GM21515 (cell line): ENCODE measurements at regions not wholly inside any gene's neighbourhood (a gene's known extent, or its start where the extent isn't known, plus 50 kb on each side); places are given as distances from the start of the nearest gene placed in this dataset.

Experiments used
- ATAC-seq: cut with Tn5 transposase; IDR thresholded peaks from one replicate; pipeline ENCODE4 v1.9.1; 2021; ENCODE audit not compliant: unreplicated experiment

DNA sequence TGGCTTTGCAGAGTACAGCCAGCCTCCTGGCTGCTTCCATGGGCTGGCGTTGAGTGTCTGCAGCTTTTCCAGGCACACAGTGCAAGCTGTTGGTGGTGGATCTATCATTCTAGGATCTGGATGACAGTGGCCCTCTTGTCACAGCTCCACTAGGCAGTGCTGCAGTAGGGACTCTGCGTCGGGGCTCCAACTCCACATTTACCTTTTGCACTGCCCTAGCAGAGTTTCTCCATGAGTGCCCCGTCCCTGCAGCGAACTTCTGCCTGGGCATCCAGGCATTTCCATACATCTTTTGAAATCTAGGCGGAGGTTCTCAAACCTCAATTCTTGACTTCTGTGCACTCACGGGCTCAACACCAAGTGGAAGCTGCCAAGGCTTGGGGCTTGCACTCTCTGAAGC is 1697.3 kb upstream of the MIR17HG start:
- no peak for ATAC-seq

DNA sequence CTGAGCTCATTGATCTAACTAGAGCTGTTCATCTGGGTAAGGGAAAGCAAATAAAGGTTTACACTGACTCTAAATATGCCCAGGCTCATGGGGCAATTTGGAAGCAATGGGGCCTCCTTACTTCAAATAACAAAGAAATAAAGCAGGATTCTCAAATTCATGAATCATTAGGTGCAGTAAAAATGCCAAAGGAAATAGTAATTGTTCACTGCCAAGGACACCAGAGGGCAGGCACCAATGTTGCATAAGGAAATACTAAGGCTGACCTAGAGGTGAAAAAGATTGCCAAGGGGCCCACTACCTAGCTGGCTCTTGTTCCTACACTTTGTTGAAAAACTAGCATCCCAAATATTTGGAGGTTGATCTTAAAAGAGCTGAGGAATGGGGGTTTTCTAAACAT is 1686.7 kb upstream of the MIR17HG start:
- ATAC-seq: no peak

DNA sequence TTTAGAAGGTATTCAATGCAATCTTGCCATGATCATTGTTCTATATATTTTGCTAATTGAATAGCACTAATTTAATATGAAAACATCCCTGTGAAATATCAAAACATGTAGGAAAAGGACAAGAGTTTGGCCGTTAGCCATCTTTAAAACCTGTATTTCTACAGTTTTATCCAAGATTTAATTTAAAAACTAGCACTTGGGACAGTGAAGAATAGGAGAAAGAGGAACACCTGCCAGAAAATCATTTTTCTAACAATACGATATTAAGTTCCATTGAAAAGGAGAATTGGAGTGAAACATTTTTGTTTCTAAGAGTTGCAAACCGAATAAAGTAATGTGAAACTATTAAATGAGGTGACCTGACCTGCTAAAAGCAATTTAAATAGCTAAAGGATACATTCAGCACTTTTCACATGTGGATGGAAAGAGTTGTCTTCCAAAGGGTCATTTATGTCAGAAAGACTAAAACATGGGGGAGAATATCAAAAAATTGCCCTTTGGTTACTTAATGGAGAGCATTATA is 1673.6 kb upstream of the MIR17HG start:
- no peak for ATAC-seq

- no peak for ATAC-seq
These were observed 1668.9 kb upstream of the MIR17HG start for GRCh38 chr13:89678466-89679121.

DNA sequence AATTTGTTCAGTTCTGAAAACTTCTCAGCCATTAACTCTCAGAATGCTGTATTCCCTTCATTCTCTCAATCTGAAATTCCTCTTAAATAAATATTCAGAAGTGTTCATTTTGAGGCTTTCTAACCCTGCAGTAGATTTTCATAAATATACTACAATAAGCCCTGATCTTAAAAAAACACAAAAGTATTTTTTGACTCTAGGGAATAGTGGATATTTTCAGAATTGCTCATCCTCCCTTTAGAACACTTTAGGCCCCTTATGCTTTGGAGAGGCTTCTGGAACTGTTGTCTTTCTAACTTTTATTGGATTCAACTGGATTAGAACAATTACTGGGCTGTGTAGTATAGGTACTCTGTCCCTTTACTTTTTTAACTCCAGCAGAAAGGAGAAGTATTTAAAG is 1662.6 kb upstream of the MIR17HG start:
- ATAC-seq: no peak

DNA sequence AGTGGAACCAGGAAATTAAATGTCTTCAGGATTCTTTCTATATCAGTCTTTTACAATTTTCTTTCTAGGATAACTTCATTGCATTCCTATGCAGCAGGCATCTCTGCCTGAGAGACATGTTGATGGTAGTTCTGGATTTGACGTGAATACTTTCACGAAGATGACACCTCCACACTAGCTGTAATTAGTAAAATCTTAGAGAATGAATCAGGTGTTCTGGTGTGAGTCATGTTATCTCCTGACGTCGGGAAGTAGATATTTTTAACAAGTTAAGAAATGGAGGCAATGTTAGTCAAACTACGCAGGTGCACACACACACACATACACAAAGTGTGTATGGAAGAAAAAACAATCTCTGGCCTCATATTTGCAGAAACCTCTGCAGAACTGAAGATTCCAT is 1661.3 kb upstream of the MIR17HG start:
- no peak for ATAC-seq

GRCh38 chr13:89687066-89687465 is 1660.4 kb upstream of the MIR17HG start:
- ATAC-seq: no peak

DNA sequence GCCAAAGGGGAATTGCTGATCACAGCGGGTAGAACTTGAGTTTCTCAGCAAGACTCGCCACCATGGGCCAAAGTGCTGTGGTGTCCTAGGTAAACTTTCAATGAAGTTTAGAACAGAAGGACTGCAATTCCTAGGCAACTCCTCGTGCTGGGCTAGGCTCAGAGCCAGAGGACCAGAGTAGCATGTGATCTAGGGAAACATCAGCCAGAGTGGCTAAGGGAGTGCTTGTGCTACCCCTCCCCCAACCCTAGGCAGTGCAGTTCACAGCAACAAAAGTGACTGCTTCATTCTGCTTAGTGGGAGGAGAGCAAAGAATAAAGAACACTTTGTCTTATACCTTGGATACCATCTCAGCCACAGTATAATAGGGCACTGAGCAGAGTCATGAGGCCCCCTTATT is 1658.6 kb upstream of the MIR17HG start:
- ATAC-seq: no peak

DNA sequence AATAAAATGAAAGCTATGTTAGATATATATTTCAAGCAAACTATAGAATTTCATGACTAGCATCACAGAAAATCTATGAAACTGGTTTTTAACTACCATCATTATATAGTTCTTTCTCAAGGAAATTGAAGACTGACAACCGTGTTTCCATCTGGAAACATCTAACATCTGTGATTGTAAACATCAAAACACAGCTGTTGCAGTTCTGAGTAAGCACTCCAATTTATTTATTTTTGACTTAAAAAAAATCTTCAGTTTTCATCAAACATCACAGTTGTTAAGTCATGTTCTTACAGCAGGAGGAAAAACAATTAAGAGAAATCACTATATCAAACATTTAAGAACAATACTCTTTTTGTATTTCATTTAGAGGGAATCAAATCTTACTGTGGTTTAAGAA is 1653.0 kb upstream of the MIR17HG start:
- no peak for ATAC-seq

DNA sequence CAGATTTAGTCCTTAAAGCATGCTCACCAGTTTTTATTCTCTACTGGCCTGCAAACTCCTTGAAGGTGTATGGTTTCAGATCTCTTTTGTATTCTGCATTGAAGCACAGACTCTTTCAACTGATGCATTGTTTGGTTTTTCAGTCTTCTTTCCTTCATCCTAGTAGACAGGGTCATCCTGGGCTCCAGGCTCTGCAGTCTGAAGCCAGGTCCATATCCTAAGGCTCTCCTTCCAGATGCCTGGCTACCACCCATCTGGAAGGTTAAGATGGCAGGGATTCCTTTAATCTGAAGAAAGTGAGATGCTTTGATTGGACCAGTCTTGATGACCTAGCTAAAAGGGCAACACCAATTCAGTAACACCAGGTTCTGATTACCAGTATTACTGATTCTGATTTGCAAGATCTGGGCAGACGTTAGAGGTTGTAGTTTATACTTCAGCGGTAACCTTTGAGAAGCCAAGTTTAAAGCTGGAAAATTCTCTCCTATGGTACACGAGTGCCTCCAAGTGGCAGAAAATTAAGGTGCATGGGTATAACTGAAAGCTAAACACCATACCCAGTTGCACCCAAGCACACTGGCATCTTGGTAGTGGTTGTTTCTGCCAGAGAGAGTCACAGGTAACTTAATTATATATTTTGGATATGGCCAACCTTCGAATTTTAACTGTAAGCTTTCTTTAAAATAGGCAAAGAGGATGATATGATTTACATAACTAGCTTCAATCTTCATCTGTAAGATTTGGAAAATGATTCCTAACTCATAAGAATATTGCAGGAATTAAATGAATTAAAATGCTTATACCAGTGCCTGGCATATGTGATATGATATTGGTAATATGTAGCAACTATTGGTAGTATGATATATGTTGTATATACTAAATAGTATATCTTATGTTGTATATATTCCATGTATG is 1651.9 kb upstream of the MIR17HG start:
- no peak for ATAC-seq

- ATAC-seq: no peak
These were observed 1645.6 kb upstream of the MIR17HG start for GRCh38 chr13:89701913-89702312.

DNA sequence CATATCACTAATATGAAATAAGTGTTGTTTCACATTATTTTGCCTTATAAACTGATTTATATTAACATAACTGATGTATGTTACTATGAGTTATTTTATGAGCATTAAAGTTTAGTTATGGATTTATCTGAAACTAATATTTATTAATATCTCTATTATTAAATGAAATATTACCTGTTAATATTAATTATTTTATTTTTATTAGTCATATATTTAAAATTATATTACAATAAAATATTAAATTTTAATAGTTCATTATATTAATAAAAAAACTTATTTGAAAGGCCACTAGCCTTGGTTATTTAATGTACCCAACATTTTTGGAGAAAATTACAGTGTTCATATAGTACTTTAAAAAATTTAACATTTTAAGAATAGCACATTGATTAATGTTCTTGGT is 1643.4 kb upstream of the MIR17HG start:
- ATAC-seq: no peak

- no peak for ATAC-seq
These were observed 1639.5 kb upstream of the MIR17HG start for GRCh38 chr13:89708013-89708412.

DNA sequence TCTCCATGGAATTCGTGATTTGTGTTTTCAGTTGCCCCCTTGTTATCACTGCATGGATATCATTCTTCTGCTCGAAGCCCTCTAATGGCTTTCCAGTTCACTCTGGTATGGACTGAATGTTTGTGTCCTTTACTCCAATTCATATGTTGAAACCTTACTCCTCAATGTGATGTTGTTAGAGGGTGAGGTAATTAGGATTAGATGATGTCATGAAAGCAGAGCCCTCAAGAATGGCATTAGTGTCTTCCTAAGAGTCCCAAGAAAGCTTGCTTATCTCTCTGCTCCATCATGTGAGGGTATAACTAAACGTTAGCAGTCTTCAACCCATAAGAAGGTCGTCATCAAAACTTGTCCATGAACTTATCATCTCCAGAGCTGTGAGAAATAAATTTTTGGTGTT is 1626.3 kb upstream of the MIR17HG start:
- no peak for ATAC-seq

- no peak for ATAC-seq
These were observed 1620.6 kb upstream of the MIR17HG start for GRCh38 chr13:89726690-89727435.

DNA sequence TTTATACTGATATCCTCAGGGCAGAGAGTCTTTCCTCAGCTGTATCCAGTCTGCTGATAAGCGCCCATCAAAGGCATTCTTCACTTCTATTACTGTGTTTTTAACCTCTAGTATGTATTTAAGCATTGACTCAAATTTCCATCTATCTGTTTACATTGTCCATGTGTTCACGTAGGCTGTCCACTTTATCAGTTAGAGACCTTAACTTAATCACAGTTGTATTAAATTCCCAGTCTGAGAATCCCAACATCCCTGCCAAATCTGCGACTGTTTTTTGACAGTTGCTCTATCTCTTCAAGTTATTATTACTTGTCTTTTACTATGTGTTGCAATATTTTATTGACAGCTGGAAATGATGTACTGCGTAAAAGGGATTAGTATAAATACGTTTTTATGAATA is 1613.7 kb upstream of the MIR17HG start:
- ATAC-seq: no peak

- ATAC-seq: no peak
These were observed 1610.4 kb upstream of the MIR17HG start for GRCh38 chr13:89737051-89737450.

GRCh38 chr13:89738072-89738471 is 1609.4 kb upstream of the MIR17HG start:
- ATAC-seq: no peak

DNA sequence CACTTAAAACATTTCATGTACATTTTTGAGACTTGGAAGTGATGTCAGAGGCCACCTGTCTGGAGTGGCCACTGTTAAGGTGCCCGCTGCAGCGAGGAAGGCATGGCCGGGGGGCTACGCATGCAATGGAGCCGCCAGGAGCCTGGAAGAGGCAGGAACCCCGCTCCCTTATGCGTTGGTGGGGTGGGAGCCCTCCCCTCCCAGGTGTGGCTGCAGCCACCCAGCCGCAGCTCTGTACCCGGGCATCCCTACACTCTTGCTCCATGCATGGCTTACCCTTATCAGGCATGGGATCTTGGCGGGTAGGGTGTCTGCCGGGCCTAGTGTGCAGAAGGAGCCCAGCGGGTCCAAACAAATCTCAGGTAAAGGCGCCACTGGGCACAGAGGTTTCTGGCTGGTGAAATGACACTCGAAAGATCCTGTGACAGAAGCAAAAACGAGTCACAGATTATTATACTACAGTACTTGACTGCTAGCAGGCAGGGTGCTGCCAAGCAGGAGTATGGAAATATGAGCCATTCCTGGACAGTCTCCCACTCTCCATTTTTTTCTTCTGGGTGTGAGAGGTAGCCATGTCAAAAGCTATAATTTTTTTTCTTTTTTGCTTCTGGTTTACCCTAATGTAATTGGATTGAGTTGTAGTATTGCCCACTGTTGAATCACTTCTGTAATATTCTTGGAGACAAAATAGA is 1606.3 kb upstream of the MIR17HG start:
- ATAC-seq: no peak

- no peak for ATAC-seq
These were observed 1600.9 kb upstream of the MIR17HG start for GRCh38 chr13:89746554-89746953.

DNA sequence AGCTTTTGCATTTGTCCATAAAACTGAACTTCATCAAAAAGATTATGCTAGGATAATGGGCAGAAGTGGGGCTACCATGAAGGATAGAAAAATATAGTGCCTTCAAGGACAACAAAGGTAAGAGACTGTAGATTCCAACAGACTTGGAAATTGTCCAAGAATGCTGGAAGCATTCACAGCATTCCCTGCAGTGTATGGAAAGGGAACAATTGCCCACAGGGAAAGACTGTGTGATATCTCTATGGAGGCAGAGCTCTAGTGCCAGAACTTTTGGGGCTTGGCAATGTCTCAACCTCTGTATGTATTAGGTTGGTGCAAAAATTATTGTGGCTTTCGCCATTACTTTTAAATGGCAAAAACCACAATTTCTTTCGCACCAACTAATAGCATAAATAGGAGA is 1598.8 kb upstream of the MIR17HG start:
- ATAC-seq: no peak
